GM12865 (cell line): ENCODE measurements at regions not wholly inside any gene's neighbourhood (a gene's known extent, or its start where the extent isn't known, plus 50 kb on each side); places are given as distances from the start of the nearest gene placed in this dataset.
A peak's percentile ranks its signal among the peaks of the same experiment; 100 is the strongest.

Source experiments
- DNase-seq: peaks from one replicate; pipeline ENCODE4 v3.0.0; 2010; ENCODE audit warnings: low read depth
- H3K4me3 ChIP-seq: 2 replicates; pipeline ENCODE4 v1.5.1; 2011; ENCODE audit warnings: mild to moderate bottlenecking, low read depth, low read length, control low read depth
- TF ChIP-seq, protein P1 (sequence below): IDR thresholded peaks from 2 replicates; pipeline ENCODE4 v1.5.1; 2011; ENCODE audit warnings: low read length, control low read depth, low read depth, inconsistent platforms; ENCODE audit not compliant: insufficient read depth; ENCODE audit errors: missing control alignments

DNA sequence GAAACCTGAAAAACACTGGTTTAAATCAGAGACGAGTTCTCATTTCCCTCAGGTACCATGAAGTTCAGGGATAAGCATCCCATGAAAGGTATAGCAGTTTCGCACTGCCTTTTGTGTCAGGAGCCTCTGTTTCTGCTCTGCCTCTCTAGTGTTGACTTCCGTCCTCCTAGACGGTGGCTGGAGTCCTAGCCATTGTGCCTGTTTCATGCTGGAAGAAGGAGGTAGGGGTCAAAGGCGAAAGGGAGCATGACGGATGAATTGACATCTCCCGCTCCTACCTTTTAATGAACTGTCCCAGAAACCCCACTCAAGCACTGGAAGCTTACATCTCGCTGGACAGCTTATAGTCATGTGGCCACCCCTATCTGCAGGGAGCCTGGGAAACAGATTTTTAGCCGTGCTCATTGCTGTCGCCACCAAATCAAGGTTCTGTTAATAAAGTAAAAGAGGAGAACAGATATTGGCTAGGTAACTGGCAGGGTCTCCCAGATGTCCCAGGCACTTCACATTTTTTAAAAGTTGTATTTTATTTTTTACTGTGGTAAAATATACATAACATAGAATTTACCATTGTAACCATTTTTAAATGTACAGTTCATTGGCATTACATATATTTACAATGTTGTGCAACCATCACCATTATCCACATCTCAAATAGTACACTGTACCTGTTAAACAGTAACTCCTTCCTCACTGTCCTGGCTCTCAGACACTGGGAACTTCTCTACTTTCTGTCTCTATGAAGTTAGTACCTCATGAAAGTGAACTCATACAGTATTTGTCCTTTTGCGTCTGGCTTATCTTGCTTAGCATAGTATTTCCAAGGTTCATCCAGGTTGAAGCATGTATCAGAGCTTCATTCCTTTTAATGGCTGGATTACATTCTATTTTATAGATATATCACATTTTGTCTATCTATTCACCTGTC lies 55.0 kb upstream of the CTLA4 start:
- TF ChIP-seq, protein P1, sequence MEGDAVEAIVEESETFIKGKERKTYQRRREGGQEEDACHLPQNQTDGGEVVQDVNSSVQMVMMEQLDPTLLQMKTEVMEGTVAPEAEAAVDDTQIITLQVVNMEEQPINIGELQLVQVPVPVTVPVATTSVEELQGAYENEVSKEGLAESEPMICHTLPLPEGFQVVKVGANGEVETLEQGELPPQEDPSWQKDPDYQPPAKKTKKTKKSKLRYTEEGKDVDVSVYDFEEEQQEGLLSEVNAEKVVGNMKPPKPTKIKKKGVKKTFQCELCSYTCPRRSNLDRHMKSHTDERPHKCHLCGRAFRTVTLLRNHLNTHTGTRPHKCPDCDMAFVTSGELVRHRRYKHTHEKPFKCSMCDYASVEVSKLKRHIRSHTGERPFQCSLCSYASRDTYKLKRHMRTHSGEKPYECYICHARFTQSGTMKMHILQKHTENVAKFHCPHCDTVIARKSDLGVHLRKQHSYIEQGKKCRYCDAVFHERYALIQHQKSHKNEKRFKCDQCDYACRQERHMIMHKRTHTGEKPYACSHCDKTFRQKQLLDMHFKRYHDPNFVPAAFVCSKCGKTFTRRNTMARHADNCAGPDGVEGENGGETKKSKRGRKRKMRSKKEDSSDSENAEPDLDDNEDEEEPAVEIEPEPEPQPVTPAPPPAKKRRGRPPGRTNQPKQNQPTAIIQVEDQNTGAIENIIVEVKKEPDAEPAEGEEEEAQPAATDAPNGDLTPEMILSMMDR, result no peak
- no peak for DNase-seq
- no peak overlapping the region for H3K4me3 ChIP-seq

DNA sequence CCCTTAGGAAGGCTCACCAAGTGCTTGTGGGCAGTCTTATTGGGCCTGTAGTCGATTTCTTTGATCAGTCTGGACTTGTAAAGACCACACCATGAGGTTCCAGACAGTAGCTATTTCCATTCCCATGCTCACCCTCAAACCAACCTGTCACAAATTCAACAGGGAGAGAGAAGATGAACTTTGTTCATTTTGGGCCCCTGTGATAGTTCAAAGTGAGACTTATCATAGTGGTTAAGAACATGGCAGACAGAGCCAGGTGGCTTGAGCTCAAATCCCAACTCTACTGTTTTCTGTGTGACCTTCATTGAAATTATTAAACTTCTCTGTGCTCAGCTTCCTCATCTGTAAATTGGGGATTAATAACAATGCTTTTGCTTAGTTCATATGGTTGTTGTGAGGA lies 53.9 kb upstream of the CTLA4 start:
- no peak overlapping the region for H3K4me3 ChIP-seq
- TF ChIP-seq, protein P1, result no peak
- DNase-seq, result no peak

DNA sequence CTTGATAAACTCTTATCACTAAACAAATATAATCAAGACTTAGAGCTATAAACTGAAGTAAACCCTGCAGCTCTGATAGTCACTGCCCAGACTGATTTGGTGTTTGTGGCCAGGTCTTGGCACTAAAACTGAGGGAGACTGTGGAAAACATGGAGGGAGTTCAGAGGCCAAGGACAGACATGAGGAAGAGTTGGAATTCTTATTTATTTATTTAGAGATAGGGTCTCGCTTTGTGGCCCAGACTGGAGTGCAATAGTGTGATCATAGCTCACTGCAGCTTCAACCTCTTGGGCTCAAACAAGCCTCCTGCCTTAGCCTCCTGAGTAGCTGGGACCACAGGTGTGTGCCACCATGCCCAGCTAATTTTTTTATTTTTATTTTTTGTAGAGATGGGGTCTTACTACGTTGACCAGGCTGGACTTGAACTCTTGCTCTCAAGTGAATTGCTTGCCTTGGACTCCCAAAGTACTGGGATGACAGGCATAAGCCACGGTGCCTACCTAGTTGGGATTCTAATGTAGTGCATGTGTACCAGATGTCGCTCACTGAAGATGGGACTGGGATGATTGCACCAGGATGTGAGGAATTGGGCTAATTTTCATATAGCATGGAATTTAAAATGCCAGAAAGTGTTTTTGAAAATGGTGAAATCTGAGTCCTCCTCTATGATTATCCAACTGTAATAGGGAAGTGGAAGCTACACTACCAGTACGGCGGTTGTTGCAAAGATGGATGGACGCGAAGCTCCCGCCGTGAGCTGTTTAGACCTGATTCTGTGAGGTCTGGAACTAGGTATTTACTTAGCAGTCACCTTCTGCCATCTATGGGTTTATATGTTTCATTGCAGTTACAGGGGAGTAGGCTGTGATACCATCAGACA lies 52.7 kb upstream of the CTLA4 start:
- H3K4me3 ChIP-seq, result no peak overlapping the region
- TF ChIP-seq, protein P1, result peak; percentile 64
- DNase-seq, result peak; percentile 80

- H3K4me3 ChIP-seq, result no peak overlapping the region
- TF ChIP-seq, protein P1, result no peak
- DNase-seq, result no peak
Measured at GRCh38 chr2:203815541-203815898, 52.1 kb upstream of the CTLA4 start.

DNA sequence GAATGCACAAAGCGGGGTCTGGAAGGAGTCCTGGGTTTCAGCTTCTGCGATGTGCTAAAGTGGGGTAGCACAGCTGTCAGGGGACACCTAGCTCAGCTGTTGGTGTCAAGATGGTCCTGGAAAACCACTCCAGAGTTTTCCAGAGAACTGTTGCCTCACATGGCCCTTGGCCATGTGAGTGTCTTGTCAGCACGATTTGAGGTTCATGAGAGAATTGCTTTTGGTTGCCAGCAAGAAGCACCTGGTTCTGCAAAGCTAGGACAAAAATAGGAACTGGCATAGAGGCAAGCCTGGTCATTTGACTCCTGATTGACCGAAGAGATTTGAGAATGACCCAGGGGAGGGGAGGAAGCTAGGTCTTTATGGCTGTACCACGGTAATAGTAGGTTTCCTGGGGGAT lies 50.4 kb upstream of the CTLA4 start:
- no peak overlapping the region for H3K4me3 ChIP-seq
- TF ChIP-seq, protein P1, result no peak
- no peak for DNase-seq
